ENCODE measurements at regions not wholly inside any gene's neighbourhood (a gene's known extent, or its start where the extent isn't known, plus 50 kb on each side); places are given as distances from the start of the nearest gene placed in this dataset.
"Not testable (repeated sequence)": the region's sequence is repeated elsewhere in the genome, so short reads cannot be mapped to it uniquely, and the experiment has no call there.

- DNase-seq: no peak
These were observed 1730.4 kb downstream of the SI start for GRCh38 chr3:163347944-163348343.

- DNase-seq: no peak
These were observed 1742.9 kb downstream of the SI start for GRCh38 chr3:163335429-163335828.

- DNase-seq: no peak
These were observed 1749.6 kb downstream of the SI start for GRCh38 chr3:163328680-163329079.

- DNase-seq: no peak
These were observed 1751.2 kb downstream of the SI start for GRCh38 chr3:163327086-163327485.

- DNase-seq: no peak
These were observed 1762.5 kb downstream of the SI start for GRCh38 chr3:163315786-163316185.

- DNase-seq: no peak
These were observed 1771.9 kb downstream of the SI start for GRCh38 chr3:163306405-163306804.

GRCh38 chr3:163273694-163274093 lies 1777.1 kb downstream of the OTOL1 start:
- DNase-seq: no peak

- DNase-seq: no peak
These were observed 1770.1 kb downstream of the OTOL1 start for GRCh38 chr3:163266731-163267130.

- no peak for DNase-seq
These were observed 1765.0 kb downstream of the OTOL1 start for GRCh38 chr3:163261618-163262017.

GRCh38 chr3:163261056-163261455 lies 1764.4 kb downstream of the OTOL1 start:
- DNase-seq: no peak

GRCh38 chr3:163218336-163218735 lies 1721.7 kb downstream of the OTOL1 start:
- no peak for DNase-seq

- no peak for DNase-seq
These were observed 1717.2 kb downstream of the OTOL1 start for GRCh38 chr3:163213838-163214237.

GRCh38 chr3:163196815-163197374 lies 1700.3 kb downstream of the OTOL1 start:
- DNase-seq: no peak

GRCh38 chr3:163196245-163196644 lies 1699.6 kb downstream of the OTOL1 start:
- no peak for DNase-seq

GRCh38 chr3:163185721-163186350 lies 1689.2 kb downstream of the OTOL1 start:
- DNase-seq: no peak

GRCh38 chr3:163175970-163176369 lies 1679.4 kb downstream of the OTOL1 start:
- no peak for DNase-seq

- not testable (repeated sequence) for DNase-seq
These were observed 1675.9 kb downstream of the OTOL1 start for GRCh38 chr3:163172513-163172912.

- no peak for DNase-seq
These were observed 1669.6 kb downstream of the OTOL1 start for GRCh38 chr3:163166197-163166596.

- DNase-seq: no peak
These were observed 1662.7 kb downstream of the OTOL1 start for GRCh38 chr3:163159306-163159705.

GRCh38 chr3:163139600-163139999 lies 1643.0 kb downstream of the OTOL1 start:
- no peak for DNase-seq

- DNase-seq: no peak
These were observed 1641.7 kb downstream of the OTOL1 start for GRCh38 chr3:163138258-163138657.

GRCh38 chr3:163132111-163132510 lies 1635.5 kb downstream of the OTOL1 start:
- no peak for DNase-seq

- DNase-seq: no peak
These were observed 1632.7 kb downstream of the OTOL1 start for GRCh38 chr3:163129287-163129686.

GRCh38 chr3:163126115-163126514 lies 1629.5 kb downstream of the OTOL1 start:
- no peak for DNase-seq

All from activated CD4-positive, CD25-positive, alpha-beta regulatory T cell (primary cell).